Neutrophil (primary cell): ENCODE measurements at regions not wholly inside any gene's neighbourhood (a gene's known extent, or its start where the extent isn't known, plus 50 kb on each side); places are given as distances from the start of the nearest gene placed in this dataset.
"Not testable (repeated sequence)": the region's sequence is repeated elsewhere in the genome, so short reads cannot be mapped to it uniquely, and the experiment has no call there.

Experiments
- H3K27ac ChIP-seq: fragments of 200-600 bp; sonication (generic); 2 replicates; pipeline ENCODE4 v1.5.1; 2016; ENCODE audit warnings: mild to moderate bottlenecking, moderate library complexity
- H3K27me3 ChIP-seq: fragments of 200-600 bp; sonication (generic); 2 replicates; pipeline ENCODE4 v1.6.0; 2016; ENCODE audit warnings: mild to moderate bottlenecking
- H3K36me3 ChIP-seq: fragments of 200-600 bp; sonication (generic); 2 replicates; pipeline ENCODE4 v1.5.1; 2017
- H3K4me1 ChIP-seq, 2 experiments: fragments of 200-600 bp in 1 of 2; sonication (generic) in 1 of 2; 1 replicate in 1 of 2; 2 replicates in 1 of 2; pipeline versions ENCODE4 v1.5.1 to v1.6.1; 2013 to 2016; ENCODE audit warnings: low read depth in 1 of 2, low read length in 1 of 2, mild to moderate bottlenecking in 1 of 2, moderate library complexity in 1 of 2; ENCODE audit not compliant: control insufficient read depth in 1 of 2, insufficient read depth in 1 of 2
- H3K4me3 ChIP-seq, 2 experiments: fragments of 200-600 bp in 1 of 2; sonication (generic) in 1 of 2; 1 replicate in 1 of 2; 2 replicates in 1 of 2; pipeline ENCODE4 v1.5.1; 2013 to 2016; ENCODE audit warnings: low read depth in 1 of 2, low read length in 1 of 2, mild to moderate bottlenecking in 1 of 2, moderate library complexity in 1 of 2
- H3K9me3 ChIP-seq: fragments of 200-600 bp; sonication (generic); 2 replicates; pipeline ENCODE4 v1.5.1; 2016
- TF ChIP-seq, protein P1 (sequence below): fragments of 200-600 bp; sonication (generic); IDR thresholded peaks from 2 replicates; pipeline ENCODE4 v1.5.1; 2016; ENCODE audit warnings: antibody characterized with exemption

GRCh38 chr2:235220331-235220730 lies 268.5 kb downstream of the SH3BP4 start:
- Histone ChIP-seq H3K4me1 (no peaks in the 10 kb centered on the region), H3K27me3 (no peaks in the 10 kb centered on the region), H3K4me3 (no peak overlapping the region), H3K9me3 (no peaks in the 10 kb centered on the region), H3K36me3 (no peaks in the 10 kb centered on the region), H3K27ac (no peak overlapping the region)
- TF ChIP-seq, protein P1, sequence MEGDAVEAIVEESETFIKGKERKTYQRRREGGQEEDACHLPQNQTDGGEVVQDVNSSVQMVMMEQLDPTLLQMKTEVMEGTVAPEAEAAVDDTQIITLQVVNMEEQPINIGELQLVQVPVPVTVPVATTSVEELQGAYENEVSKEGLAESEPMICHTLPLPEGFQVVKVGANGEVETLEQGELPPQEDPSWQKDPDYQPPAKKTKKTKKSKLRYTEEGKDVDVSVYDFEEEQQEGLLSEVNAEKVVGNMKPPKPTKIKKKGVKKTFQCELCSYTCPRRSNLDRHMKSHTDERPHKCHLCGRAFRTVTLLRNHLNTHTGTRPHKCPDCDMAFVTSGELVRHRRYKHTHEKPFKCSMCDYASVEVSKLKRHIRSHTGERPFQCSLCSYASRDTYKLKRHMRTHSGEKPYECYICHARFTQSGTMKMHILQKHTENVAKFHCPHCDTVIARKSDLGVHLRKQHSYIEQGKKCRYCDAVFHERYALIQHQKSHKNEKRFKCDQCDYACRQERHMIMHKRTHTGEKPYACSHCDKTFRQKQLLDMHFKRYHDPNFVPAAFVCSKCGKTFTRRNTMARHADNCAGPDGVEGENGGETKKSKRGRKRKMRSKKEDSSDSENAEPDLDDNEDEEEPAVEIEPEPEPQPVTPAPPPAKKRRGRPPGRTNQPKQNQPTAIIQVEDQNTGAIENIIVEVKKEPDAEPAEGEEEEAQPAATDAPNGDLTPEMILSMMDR, result no peak

DNA sequence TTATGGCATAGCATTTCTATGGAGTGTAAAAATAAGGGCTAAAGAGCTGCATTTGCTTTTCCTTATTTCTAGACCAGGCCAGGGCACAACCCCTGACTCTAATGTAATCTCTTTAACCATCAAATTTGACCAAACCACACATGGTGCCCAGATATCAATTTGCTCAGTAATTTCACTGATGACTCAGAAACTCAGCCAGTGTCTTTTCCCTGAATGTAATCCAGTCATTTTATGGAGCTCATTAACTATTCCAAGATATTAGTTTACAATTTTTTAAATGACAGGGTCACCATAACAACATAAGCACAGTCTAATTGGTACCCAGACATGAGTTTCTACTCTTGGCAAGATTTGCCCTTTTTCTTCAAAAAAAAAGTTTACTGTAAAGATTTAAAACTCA lies 270.8 kb upstream of the AGAP1 start:
- Histone ChIP-seq H3K9me3 (no peaks in the 10 kb centered on the region), H3K36me3 (no peaks in the 10 kb centered on the region), H3K4me1 (no peaks in the 10 kb centered on the region), H3K4me3 (no peak overlapping the region), H3K27me3 (no peaks in the 10 kb centered on the region), H3K27ac (no peak overlapping the region)
- TF ChIP-seq, protein P1, result no peak

DNA sequence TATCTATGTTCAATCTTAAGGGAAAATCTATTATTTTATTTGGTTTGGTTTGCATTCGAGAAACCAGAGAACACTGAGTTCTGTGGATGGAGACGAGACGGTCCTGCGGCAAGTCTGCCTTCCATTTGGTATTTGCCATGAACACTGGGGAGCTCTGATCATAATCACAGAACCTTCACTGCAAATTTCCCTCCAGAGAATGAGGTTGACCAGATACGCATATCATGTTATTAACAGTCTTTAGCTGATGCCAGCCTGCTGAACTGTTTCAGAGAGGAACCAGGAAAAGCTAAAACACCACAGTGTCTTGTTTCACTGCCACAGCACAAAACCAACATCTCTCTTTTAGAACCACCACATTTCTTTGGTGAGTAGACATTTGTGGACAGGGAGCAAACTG lies 269.4 kb upstream of the AGAP1 start:
- Histone ChIP-seq H3K4me3 (no peak overlapping the region), H3K9me3 (no peaks in the 10 kb centered on the region), H3K27ac (no peak overlapping the region), H3K4me1 (no peaks in the 10 kb centered on the region), H3K36me3 (no peaks in the 10 kb centered on the region), H3K27me3 (no peaks in the 10 kb centered on the region)
- TF ChIP-seq, protein P1, result no peak

GRCh38 chr2:235225261-235225660 lies 268.6 kb upstream of the AGAP1 start:
- TF ChIP-seq, protein P1, result no peak
- Histone ChIP-seq H3K27me3 (no peaks in the 10 kb centered on the region), H3K9me3 (no peaks in the 10 kb centered on the region)

GRCh38 chr2:235227590-235227989 lies 266.3 kb upstream of the AGAP1 start:
- H3K9me3 ChIP-seq, result no peaks in the 10 kb centered on the region
- H3K36me3 ChIP-seq, result no peaks in the 10 kb centered on the region
- H3K27ac ChIP-seq, result no peak overlapping the region
- TF ChIP-seq, protein P1, result no peak
- no peaks in the 10 kb centered on the region for H3K4me1 ChIP-seq
- H3K4me3 ChIP-seq, result no peak overlapping the region
- H3K27me3 ChIP-seq, result no peaks in the 10 kb centered on the region

More at GRCh38 chr2:235225261-235225660, 268.6 kb upstream of the AGAP1 start:
- no peak overlapping the region for H3K27ac ChIP-seq
- no peak overlapping the region for H3K4me3 ChIP-seq
- no peaks in the 10 kb centered on the region for H3K4me1 ChIP-seq
- H3K36me3 ChIP-seq, result no peaks in the 10 kb centered on the region

DNA sequence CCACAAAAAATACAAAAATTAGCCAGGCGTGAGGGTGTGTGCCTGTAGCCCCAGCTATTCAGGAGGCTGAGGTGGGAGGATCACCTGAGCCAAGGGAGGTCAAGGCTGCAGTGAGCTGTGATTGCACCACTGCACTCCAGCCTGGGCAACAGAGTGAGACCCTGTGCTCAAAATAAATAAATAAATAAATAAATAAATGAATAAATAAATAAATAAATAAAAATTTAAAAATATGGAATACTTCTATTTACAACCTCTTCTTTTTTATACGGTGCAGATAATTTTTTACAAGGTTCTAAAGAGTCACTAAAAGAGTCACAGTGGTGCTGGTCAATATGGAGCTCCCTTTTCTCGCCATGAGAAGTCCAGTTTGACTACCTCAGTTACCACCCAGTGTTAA lies 265.4 kb upstream of the AGAP1 start:
- H3K4me3 ChIP-seq, H3K4me1 ChIP-seq, H3K36me3 ChIP-seq, H3K27ac ChIP-seq, H3K9me3 ChIP-seq, H3K27me3 ChIP-seq: not testable (repeated sequence)
